HG03045 (cell line): ENCODE measurements at regions not wholly inside any gene's neighbourhood (a gene's known extent, or its start where the extent isn't known, plus 50 kb on each side); places are given as distances from the start of the nearest gene placed in this dataset.
"Not testable (repeated sequence)": the region's sequence is repeated elsewhere in the genome, so short reads cannot be mapped to it uniquely, and the experiment has no call there.

Experiments
- ATAC-seq: cut with Tn5 transposase; IDR thresholded peaks from one replicate; pipeline ENCODE4 v1.9.1; 2021; ENCODE audit warnings: mild to moderate bottlenecking, moderate library complexity; ENCODE audit not compliant: unreplicated experiment

DNA sequence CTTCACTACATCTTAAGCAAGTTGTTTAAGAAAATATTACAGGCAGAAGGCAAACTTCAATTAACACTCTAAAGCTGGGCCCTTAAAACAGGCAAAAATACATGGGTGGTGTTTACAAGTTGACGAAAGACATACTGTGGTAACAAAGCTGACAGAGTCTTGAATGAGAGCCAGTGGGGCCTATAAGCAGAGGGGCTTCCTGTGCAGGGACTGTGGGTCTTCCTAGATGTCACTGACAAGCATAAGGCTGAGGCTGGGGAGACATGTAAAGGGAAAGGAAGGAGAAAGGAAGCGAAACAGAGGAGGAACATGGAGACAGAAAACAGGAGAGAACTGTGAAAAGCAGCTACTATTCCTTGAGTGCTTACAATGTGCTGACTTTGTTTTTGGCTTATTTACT, 308.0 kb upstream of the RPS23 start:
- ATAC-seq = no peak

DNA sequence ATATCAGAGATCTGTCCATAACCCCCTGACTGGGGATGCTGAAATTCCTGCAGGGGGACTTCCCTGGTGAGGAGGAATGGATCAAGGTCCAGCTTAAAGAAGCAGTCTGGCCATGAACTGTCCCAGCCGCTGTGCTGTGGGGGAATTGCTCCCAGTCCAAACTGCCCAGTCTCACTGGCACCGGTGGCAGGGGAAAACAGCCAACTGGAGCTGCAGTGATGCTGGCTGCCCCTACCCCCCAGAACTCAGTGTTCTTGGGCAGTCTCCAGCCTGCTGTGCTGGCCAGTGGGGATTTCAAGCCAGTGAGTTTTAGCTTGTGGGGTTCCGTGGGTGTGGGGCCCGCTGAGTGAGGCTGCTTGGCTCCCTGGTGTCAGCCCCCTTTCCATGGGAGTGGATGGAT, 306.5 kb upstream of the RPS23 start:
- no peak for ATAC-seq

DNA sequence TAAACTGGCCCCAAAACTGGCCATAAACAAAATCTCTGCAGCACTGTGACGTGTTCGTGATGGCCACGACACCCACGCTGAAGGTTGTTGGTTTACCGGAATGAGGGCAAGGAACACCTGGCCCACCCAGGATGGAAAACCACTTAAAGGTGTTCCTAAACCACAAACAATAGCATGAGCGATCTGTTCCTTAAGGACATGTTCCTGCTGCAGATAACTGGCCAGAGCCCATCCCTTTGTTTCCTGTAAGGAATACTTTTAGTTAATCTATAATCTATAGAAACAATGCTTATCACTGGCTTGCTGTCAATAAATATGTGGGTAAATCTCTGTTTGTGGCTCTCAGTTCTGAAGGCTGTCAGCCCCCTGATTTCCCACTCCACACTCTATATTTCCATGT, 305.2 kb upstream of the RPS23 start:
- not testable (repeated sequence) for ATAC-seq

DNA sequence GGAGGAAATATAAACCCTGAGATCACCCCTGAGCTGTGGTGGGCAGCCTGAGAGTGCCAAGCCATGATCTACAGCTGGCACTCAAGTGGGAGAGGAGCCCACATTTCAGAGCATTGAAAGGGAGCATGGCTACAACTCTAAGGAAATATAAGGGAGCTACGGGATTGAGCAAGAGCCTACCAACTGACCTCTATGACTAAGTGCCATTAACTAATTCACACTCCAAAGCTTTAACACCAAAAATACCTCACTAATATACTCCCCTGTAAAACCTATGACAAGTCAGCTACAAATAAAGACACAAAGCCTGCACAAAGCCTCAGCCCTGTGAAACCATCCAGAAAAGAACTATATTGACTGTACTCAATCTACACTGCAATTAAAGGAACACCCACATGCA, 286.8 kb upstream of the RPS23 start:
- ATAC-seq = no peak

- ATAC-seq = no peak
Measured at GRCh38 chr5:82563745-82564144, 285.6 kb upstream of the RPS23 start.

DNA sequence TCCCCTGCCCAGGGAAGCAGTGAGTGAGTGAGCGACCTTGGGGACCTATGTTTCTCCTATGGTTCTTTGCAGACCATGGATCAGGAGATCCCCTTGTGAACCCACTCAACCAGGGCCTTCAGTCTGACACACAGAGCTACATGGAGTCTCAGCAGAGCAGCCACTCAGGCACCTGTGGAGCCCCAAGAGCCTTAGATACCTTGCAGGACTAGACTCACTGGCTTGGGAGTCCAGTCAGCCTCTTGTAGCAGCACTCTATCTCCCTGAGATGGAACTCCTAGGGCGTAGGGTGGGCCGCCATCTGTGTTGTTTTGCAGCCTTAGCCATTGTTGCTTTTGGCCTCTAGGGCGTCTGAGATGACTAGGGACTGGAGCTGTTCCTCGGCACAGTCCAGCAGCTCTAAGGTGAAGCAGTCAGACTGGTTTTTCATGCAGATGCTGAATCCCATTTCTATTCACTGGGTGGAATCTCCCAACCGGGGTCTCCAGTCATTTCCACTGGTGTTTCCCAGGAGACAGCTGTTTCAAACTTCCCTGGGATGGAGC, 284.6 kb upstream of the RPS23 start:
- ATAC-seq = no peak

- no peak for ATAC-seq
Measured at GRCh38 chr5:82561797-82562196, 283.6 kb upstream of the RPS23 start.

- no peak for ATAC-seq
Measured at GRCh38 chr5:82560969-82561368, 282.8 kb upstream of the RPS23 start.

DNA sequence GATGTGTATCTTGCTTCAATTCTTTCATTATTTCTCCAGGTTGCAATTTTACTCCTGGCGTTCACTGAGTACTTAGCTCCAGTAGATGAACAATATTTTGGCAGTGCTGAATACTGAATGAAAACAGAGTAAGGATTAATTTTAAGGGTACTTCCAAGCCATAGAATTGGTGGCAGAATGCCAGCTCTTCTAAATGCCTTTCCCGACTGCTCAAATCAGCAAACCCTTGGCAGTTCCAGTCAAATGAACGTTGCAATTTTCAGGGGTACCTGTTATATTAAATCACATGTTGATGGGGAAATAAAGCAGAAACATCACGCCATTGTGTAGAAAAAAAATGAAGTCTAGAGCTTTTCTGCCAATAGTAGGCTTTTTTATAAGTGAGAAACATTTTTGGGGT, 282.4 kb upstream of the RPS23 start:
- ATAC-seq = no peak

- ATAC-seq = no peak
Measured at GRCh38 chr5:82551840-82552385, 273.8 kb upstream of the RPS23 start.

DNA sequence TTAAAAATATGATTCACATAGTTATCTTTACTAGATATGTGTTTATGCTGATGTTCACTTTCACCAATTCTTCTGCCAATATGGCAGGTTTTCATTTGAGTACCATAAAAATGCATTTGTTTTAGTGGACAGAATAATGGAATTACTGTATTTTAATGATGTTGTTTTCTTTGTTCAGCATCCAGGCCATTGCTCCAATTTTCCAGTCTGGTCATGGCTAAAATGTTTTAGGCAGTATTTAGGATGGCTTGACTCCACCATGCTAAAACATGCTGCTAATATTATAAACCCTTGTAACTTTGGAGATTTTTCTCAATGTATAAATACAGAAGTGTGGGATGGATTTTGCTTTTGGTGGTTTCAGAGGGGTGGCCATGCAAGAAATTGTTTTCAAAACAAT, 273.0 kb upstream of the RPS23 start:
- no peak for ATAC-seq

DNA sequence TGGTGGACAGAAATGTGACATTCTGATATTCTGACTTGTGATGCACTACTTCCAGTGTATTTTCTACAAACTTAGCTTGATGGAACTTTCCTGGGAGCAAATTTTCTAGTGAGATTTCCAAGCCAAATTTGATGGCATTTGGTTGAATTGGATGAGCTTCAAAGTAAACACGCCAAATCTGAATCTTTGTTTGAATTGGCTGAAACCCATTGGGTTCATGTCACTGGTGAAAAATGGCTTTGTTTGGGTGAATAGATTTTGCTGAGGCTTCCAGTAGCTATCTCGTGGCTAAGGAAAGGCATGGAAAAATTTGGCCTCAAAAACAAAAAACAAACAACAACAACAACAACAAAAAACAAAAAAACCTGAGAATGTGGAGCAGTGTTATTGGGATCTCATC, 271.1 kb upstream of the RPS23 start:
- no peak for ATAC-seq

DNA sequence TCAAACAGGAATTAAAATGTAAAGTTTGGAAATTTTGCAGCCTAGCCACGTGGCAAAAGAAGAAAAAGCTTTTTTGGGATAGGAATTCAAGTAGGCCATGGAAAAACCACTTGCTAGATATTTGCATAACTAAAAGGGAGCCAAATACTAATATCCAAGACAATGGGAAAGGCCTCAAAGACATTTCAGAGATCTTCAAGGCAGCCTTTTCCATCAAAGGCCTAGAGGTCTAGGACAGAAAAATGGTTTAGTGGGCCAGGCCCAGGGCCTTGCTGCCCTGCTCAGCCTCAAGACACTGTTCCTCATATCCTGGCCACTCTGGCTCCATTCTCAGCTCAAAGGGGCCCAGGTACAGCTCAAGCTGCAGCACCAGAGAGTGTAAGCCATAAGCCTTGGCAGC, 265.9 kb upstream of the RPS23 start:
- ATAC-seq = no peak

- no peak for ATAC-seq
Measured at GRCh38 chr5:82540301-82540700, 262.1 kb upstream of the RPS23 start.

DNA sequence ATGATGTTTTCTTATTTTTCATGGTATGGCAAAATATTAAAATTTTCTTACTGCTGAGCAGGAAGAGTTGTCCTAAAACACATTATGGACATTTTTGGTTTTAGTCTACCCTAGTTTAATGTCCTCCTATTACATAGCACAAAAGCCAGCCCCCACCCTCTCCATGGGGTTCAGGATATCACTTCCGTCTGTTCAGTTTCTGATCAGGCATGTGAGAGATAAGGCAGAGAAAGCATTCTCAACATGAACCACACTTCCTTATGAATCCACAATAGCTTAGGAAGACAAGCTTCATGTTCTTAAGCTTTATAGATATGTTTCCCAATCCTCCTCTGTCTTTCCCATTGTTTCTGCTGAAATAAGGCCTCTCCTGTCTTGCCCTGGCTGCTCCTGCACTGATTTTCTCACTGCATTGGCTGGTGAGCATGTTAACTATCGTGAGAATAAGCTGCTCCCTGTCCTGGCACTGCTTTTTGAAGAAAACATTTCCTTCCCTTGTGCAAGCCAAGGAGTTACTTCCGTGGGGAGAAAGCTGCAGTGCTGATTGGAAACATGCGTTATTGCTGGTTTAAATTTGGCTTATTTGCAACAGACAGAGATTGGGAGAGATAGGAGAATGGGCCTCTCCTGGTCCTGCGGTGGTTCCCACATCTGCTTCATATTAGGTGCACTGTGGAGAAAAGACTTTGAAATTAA, 260.3 kb upstream of the RPS23 start:
- no peak for ATAC-seq

- no peak for ATAC-seq
Measured at GRCh38 chr5:82537687-82538306, 259.6 kb upstream of the RPS23 start.

- no peak for ATAC-seq
Measured at GRCh38 chr5:82534986-82535385, 256.8 kb upstream of the RPS23 start.

DNA sequence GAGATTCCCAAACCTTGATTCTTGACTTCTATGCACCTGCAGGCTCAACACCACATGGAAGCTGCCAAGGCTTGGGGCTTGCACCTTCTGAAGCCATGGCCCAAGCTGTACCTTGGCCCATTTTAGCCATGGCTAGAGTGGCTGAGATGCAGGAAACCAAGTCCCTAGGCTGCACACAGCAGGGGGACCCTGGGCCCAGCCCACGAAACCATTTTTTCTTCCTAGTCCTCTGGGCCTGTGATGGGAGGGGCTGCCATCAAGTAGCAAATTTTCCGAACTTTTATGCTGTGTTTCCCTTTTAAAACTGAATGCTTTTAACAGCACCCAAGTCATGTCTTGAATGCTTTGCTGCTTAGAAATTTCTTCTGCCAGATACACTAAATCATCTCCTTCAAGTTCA, 253.9 kb upstream of the RPS23 start:
- ATAC-seq = not testable (repeated sequence)

GRCh38 chr5:82526540-82526939, 248.4 kb upstream of the RPS23 start:
- no peak for ATAC-seq

DNA sequence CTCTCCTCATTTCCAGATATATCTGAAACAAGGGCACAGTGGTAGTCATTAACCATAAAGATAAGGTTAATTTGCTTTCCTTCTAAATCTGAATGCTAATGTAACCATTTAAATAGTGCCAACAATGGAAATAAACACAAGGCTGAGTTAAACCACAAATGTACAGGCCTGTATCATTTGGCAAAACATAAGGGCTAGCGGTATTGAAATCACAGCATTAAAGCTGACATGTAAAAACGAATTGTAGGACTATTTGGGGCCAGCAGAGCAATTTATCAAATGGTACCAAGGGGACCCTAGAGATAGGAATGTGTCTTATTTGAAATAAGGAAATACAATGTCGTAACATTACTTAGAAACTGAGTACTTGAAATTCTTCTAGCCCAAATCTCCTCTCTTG, 247.5 kb upstream of the RPS23 start:
- no peak for ATAC-seq

GRCh38 chr5:82523633-82524032, 245.5 kb upstream of the RPS23 start:
- no peak for ATAC-seq

DNA sequence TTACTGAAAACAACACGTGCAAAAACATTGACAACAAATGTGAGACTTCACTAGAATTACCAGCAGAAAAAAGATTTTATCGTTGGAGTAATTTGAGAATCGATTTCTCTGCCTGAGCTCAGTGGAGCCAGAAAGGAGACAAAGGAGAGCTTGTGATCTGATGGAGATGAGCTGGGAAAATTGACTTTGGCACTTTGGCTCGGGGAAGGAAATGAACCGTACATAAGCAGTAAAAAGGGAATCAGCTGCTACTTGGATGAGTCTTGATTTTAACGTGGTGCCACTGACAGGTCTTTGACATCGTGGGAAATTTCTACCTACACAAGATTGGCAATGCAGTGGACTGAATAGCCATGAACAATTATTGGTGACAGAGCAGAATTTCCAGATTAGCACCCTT, 244.7 kb upstream of the RPS23 start:
- ATAC-seq = no peak
